HG03039 (cell line): ENCODE measurements at regions not wholly inside any gene's neighbourhood (a gene's known extent, or its start where the extent isn't known, plus 50 kb on each side); places are given as distances from the start of the nearest gene placed in this dataset.
"Not testable (repeated sequence)": the region's sequence is repeated elsewhere in the genome, so short reads cannot be mapped to it uniquely, and the experiment has no call there.

Experiments used
- ATAC-seq: cut with Tn5 transposase; IDR thresholded peaks from one replicate; pipeline ENCODE4 v1.9.1; 2021; ENCODE audit warnings: mild to moderate bottlenecking, moderate library complexity; ENCODE audit not compliant: unreplicated experiment

DNA sequence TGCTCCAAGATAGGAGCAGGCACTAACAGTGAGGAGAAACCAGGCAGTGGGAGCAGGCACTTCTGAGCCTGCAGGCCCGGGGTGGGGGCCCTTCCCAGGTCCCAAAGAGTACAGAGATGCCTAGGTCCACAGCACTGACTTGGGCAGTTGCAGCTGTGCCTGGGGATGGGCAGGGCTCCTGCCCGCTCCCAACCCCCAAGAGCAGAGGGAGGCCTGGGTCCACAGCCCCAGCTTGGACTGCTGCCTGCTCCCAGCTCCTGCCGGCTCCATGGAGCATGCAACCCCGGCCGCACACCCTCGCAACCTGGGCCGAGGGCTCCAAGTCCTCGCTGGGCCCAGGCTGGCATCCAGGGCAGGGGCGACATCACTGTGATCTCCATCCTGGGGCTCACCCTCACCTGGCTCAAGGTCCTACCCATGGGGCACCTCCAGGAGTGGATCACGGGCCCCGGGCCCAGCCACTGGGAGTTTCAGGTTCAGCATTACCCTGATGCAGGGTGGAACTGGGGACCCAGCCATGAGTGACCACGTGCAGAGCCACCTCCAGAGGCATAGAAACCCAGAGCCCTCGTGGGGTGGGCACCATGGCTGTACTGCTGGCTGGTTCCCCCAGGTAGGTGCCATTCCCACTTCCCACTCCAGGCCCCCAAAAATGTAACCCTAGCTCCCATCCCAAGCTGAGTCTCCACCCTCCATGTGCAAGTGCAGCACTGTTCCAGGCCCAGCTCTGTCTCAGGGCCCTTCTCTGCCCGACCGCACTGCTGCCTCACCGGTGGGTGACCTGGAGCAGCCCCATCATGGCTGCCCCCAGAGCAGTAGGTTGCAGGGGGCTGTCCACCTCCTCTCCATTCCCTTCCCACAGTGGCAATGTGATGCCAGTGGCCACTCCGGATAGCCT, 325.6 kb downstream of the NR4A2 start:
- no peak for ATAC-seq

DNA sequence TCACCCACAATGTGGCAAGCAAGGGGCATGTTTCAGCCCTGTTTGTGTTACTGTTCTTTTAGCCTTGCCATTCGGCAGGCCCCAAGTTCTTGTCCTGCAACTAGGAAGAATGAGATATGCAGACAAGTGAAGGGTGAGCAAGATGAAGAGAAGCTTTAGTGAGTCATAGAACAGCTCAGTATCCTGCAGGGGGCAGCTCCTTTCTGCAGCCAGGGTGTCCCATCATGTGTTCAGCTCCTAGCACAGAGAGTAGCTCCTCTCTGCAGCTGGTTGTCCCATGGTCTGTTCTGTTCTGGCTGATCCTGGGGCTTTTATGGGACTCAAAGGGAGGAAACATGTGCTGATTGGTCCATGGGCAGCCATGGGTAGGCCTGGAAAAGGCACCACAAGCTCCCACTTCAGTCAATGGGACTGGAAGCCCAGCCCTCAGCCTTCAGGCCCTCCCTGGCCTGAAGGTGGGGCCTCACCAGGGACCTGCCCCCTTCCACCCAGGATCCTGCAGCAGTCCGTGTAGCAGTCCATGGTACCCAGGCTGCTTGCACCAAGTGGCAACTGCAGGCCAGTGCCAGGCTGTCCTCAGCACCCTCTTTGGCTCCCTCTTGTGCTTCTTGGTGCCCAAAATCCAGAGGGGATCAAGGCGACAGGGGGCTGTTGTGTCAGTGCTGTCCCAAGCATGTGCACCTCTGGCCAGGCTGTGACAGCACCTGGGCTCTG, 326.4 kb downstream of the NR4A2 start:
- ATAC-seq, result no peak

DNA sequence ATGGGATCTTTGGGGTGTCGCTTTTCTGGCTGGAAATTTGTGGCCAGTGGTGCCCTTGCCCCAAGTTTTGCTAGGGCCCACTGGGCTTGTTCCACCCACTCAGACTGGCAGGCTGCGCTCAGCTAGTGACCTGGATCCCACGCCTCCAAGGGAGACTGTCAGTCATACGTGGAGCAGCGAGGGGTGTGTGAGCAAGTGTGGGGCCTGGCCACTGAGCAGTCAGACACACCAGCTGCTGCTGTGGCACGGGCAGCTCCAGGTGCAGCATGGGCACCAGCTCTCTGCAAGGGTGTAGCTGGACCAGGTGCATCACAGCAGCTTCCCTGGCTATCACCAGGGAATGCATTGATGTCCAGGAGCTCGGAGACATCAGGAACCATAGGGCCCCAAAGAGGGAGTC, 327.0 kb downstream of the NR4A2 start:
- ATAC-seq, result no peak

DNA sequence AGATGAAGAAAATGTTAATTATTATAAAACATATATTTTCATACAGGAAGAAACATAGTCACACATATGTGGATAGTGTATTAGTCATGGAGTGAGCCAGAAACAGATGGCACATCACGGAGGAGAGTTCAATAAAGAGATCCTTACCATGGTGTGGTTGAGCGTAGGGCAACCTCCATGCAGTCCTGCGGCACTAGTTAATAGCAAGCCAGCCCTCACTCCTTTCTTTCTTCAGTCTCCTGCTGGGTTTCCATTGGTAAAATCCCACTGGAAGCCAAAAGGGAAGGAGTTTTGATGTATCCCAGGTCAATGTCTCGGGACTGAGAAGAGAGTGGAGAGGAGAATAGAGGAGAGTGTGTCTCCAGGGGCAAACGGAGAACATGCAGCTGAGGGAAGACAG, 328.1 kb downstream of the NR4A2 start:
- ATAC-seq, result no peak

DNA sequence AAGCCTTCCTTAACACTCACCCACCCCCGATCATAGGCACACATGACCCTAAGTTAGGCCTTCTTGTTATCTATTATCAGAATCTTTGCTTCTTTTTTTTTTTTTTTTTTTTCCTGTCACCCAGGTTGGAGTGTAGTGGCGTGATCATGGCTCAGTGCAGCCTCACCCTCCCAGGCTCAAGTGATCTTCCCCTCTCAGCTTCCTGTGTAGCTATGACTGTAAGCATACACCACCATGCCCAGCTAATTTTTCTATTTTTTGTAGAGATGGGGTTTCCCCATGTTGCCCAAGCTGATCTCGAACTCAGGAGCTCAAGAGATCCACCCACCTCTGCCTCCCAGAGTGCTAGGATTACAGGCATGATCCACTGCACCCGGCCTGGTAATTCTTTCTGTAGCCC, 328.7 kb downstream of the NR4A2 start:
- ATAC-seq, result no peak

DNA sequence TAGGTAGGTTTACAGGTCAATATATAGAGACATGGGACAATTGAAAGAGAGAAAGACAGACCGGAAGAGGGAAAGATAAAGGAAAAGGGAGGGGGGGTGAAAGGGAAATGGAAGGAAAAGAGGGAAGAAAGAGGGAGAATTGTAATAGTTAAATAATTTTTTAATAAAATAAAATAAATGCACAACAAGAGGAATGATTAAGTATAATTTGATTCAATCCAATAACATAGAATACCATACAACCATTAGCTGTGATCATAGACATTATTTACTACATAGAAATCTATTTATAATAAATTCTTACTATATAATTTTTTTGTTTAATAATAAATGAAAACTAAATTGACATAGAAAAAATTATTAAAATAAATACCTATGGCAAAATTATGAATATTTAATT, 330.7 kb downstream of the NR4A2 start:
- ATAC-seq, result no peak

DNA sequence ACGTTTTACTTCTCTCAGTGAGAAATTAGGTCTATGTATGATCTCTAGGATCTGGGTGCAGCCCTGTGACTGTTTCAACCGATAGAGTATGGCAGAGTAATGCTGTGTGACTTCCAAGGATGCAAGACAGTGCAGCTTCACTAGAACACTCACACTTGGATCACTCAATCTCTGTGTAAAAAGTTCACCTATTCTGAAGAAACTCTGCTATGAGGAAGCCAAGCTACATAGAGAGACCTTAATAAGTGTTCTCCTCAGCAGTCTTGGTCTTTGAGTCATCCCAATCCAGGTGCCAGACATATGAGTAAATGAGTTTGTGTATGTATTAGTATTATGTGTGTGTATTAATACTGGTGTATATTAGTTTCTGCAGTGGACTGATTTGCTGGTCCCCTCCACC, 335.0 kb downstream of the NR4A2 start:
- no peak for ATAC-seq

DNA sequence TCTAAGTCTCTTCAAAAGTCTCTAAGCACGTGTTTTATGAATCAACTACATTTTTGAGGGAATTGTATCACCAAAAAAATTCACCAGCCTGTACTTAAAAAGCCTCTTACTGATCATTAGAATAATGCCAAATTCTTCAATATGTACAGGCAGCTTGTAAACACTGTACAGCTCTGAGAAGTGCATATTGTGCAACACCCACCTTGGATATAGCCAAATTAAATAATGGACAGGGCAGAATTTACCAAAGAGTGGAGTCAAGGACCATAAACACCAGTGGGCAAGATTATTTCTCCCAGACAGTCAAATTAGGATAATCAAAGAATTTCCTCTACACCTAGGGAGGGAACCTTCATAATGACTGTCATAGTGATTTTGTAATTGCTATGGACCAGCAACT, 338.2 kb downstream of the NR4A2 start:
- no peak for ATAC-seq

DNA sequence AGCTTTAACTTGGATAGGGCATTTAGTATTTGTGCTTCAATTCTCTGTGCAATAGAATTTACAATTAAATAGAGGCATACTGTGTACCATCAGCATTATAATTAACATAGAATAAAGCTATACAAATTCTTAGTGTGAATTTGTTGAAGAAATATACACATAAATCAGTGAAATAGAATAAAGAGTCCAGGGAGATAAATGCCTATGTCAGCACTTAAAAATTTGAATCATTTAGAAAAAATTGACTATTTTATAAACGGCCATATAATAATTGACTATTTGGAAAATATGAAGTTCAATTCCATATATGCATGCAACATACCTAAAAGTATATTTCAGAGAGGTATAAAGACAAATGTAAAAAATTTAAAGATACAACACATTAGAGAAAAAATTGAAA, 348.7 kb downstream of the NR4A2 start:
- no peak for ATAC-seq

DNA sequence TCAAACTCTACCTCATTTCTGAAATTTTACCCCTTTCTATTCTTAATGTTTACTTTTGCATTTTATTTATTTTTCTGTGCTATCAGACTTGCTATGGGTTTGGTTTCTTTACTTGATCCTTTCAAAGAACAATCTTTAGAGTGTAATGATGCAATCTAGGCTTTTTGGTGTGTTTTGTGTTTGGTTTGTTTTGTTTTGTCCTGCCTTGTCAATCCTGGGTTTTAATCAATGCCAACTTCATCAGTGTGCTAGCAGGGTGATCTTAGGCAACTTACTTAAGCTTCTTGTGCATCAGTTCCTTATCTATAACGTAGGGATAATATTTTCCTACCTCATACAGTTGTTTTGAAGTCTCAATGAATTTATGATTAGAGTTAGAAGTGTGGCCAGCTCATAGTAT, 350.4 kb downstream of the NR4A2 start:
- ATAC-seq, result no peak

DNA sequence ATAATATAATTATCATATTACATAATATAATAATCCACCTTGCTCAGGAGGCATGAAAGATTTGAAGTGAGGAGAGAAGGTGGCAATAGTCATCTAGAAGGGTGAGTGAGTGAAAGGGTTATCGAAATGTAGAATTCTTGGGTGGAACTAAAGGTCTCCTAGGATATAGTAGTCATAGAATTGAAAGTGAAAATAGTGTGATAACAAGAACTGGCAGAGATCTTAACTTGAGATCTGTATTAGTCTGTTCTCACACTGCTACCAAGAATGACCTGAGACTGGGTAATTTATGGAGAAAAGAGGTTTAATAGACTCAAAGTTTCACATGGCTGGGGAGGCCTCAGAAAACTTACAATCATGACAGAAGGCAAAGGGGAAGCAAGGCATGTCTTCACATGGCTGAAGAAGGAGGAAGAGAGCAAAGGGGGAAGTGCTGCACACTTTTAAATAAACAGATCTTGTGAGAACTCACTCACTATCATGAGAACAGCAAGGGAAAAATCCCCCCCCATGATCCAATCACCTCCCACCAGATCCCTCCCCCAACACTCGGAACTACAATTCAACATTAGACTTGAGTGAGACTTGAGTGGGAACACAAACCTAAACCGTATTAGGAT, 351.5 kb downstream of the NR4A2 start:
- peak; percentile 69 for ATAC-seq

DNA sequence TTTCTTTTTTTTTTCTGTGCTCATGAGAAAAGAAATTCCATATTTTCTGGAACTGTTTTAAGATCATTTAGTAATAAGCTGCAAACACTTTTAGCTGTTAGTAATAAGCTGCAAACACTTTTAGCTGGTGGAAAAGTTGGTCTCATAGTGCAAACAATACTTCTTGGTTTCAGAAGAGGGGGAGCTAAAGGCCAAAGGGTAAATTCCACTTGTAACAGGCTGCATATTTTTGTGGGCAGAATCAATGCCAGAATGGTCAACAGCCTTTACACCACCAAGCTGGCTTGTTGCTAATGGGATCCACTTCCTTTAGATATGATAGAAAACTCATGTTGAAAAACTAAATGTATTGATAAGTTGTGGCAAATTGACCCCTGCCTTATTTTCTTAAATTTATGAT, 356.8 kb downstream of the NR4A2 start:
- no peak for ATAC-seq

DNA sequence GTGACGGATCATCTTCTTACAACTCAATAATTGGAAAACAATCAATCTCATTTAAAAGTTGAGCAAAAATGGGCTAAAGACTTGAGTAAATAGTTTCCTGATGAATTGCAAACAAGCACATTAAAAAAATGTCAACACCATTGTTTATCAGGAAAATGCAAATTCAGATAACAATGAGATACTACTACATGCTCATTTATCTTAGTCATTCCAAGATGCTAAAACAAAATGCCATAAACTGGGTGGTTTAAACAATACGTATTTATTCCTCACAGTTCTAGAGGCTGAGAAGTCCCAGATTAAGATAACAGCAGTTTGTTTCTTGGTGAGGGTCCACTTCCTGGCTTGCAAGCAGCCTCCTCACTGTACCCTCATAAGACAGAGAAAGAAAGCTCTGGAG, 359.6 kb downstream of the NR4A2 start:
- ATAC-seq, result no peak

DNA sequence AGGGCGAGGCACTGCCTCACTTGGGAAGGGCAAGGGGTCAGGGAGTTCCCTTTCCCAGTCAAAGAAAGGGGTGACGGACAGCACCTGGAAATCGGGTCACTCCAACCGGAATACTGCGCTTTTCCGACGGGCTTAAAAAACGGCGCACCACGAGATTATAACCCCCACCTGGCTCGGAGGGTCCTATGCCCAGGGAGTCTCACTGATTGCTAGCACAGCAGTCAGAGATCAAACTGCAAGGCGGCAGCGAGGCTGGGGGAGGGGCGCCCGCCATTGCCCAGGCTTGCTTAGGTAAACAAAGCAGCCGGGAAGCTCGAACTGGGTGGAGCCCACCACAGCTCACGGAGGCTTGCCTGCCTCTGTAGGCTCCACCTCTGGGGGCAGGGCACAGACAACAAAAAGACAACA, 366.5 kb downstream of the NR4A2 start:
- not testable (repeated sequence) for ATAC-seq

DNA sequence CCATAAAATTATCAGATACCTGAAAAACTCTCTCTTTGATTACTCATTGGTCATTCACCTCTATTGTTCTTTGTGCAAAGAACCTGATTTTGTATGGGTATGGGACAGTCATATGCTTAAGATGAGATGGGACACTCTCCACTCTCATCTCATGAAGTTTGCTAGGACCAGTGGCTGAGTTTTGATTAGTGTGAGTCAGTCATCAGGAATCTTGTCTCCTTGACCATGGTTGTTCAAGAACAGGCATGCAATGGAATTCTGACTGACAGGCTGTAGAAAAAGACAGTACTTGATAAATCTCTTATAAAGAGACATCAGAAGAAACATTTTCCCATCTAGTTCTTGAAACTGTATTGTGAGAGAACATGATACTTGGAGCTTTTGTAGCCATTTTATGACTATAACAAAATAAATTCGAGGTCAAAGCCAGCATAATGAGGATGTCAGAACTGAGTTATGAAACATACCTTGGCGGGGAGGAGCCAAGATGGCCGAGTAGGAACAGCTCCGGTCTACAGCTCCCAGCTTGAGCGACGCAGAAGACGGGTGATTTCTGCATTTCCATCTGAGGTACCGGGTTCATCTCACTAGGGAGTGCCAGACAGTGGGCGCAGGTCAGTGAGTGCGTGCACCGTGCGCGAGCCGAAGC, 367.0 kb downstream of the NR4A2 start:
- no peak for ATAC-seq

DNA sequence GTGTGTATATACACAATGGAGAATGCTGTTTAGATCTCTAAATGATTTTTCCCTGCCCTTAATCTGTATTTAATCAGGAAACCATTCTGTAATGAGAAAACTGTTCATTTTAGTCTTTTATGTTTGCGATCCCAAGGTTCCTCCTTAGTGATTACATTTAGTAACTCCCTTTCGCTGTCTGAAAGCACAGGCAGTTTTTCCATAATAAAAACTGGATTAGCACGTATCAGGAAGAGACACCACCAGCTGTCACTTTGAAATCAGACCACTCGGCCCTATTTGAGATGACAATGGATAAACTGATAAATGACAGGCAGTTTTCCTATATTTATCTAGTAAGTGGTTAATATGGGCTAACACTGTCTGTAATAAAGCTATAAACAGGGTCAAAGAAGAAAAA, 370.9 kb downstream of the NR4A2 start:
- ATAC-seq, result no peak

DNA sequence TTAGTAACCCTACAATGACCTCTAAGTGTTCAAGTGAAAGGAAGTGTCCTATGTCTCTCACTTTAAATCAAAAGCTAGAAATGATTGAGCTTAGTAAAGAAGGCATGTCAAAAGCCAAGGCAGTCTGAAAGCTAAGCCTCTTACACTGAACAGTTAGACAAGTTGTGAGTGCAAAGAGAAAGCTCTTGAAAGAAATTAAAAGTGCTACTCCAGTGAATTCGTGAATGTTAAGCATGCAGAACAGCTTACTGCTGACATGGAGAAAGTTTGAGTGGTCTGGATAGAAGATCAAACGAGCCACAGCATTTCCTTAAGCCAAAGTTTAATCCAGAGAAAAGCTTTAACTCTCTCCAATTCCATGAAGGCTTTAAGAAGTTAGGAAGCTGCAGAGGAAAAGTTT, 373.7 kb downstream of the NR4A2 start:
- ATAC-seq, result no peak

DNA sequence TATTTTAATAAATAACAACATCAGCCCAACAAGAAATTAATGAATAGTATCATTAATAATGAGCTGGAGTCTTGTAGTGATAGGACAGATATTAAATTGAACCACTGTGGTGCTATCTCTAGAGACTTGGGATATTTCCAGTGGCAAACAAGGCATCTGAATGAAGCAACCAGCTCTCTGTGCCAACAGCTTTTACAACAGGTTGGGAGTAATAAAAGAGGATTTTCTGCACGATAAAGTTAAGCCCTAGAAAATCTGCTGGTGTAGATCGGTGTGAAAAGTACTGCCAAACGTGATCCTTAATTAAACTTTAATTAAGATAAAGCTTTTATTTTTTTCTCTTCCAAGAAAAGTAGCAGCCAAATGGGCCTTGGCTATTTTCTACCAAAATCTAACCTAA, 385.5 kb downstream of the NR4A2 start:
- no peak for ATAC-seq

DNA sequence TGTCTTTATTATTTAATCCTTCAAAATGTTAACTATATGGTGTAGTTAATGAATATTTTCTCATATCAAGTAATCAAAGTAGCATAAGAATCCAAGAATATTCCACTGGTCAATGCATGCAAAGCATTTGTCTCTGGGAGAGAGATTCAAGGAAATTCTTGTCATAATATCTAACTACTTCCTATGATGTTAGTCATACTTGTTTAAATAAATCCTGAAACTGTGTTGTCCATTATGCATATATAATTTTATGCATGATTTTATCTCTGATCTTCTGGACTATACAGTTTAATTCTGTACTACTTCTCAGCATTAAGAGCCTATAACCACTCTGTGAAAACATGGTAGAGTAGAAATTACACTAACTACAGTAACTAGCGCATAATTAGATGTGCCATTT, 388.3 kb downstream of the NR4A2 start:
- ATAC-seq, result no peak

DNA sequence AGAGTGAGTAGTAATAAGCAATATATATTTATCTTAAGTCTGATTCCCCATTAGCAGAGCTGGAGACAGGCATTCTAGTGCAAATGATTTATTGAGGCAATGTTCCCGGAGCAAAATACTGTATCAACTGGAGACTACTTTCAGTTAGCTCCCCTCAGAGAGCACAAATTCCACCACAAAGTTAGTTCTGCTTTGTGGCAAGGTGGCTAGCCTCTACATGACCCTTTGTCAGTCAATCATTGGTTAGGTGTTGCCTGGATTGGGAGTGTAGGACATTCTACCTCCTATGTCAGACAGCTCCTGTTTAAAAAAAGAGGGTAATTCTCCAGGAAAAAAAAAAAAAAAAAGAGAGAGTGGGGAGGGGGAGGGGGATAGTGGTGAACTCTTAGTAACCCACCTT, 402.2 kb downstream of the NR4A2 start:
- no peak for ATAC-seq

DNA sequence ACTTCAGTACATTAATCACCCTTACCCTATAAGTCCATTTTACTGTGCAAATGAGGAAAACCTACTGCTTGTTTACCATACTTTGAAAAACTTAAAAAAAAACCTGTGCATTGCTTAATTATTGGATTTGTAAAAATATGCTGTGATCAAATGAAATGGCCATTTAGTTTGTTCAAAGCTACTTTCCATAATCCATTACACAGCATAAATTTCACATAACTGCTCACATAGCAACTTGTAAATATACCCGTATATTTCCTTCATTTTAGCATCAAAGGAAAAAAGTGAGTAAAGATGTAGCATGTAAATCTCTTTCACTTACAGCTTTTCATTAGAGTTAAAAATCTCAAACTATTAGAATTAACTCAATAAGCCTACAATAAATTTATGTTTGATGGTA, 415.1 kb downstream of the NR4A2 start:
- no peak for ATAC-seq
